22Rv1 (cell line): ENCODE measurements at regions not wholly inside any gene's neighbourhood (a gene's known extent, or its start where the extent isn't known, plus 50 kb on each side); places are given as distances from the start of the nearest gene placed in this dataset.

Experiments used
- H3K27ac ChIP-seq: fragments of 450-650 bp; 2 replicates; pipeline ENCODE4 v1.5.1; 2017
- ZFX ChIP-seq: fragments of 450-650 bp; IDR thresholded peaks from 2 replicates; pipeline ENCODE4 v1.6.1; 2017; ENCODE audit warnings: antibody characterized with exemption, borderline replicate concordance
- TF ChIP-seq, protein P1 (sequence below): fragments of 450-650 bp; IDR thresholded peaks from 2 replicates; pipeline ENCODE4 v1.5.1; 2017; ENCODE audit warnings: mild to moderate bottlenecking

DNA sequence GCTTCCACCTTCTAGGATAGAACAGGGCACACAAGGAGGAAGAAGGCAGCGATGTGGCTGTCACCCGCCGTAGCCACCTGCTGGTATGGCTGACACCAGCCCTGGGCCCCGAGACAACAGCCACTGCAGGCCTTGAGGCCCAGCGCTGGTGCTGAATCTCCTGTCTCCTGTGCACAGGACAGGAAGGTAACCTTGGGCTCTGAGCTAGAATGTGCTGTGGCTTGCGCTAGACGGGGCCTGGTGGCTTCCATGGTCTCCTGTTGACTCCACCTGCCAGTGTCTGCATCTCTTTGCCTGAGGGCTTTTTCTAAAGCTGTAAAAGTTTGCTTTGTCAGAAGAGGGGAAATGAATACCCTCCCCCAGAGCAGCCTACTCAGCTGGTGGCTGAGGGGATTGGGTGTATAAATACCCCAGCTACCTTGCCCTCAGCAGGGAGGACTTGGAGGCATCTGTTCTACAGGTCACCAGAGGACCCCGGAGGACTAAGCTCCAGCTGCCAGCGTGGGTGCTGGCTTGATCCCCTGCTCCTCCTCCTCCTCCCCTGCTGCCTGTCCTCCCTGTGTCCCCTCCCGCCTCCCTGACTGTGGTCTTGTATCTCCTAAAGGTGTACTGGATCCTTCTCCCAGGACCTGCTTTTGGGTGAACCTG, 76.1 kb upstream of the SDK2 start:
- H3K27ac ChIP-seq, result no peak overlapping the region
- TF ChIP-seq, protein P1, sequence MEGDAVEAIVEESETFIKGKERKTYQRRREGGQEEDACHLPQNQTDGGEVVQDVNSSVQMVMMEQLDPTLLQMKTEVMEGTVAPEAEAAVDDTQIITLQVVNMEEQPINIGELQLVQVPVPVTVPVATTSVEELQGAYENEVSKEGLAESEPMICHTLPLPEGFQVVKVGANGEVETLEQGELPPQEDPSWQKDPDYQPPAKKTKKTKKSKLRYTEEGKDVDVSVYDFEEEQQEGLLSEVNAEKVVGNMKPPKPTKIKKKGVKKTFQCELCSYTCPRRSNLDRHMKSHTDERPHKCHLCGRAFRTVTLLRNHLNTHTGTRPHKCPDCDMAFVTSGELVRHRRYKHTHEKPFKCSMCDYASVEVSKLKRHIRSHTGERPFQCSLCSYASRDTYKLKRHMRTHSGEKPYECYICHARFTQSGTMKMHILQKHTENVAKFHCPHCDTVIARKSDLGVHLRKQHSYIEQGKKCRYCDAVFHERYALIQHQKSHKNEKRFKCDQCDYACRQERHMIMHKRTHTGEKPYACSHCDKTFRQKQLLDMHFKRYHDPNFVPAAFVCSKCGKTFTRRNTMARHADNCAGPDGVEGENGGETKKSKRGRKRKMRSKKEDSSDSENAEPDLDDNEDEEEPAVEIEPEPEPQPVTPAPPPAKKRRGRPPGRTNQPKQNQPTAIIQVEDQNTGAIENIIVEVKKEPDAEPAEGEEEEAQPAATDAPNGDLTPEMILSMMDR, result no peak
- no peak for TF ChIP-seq ZFX

DNA sequence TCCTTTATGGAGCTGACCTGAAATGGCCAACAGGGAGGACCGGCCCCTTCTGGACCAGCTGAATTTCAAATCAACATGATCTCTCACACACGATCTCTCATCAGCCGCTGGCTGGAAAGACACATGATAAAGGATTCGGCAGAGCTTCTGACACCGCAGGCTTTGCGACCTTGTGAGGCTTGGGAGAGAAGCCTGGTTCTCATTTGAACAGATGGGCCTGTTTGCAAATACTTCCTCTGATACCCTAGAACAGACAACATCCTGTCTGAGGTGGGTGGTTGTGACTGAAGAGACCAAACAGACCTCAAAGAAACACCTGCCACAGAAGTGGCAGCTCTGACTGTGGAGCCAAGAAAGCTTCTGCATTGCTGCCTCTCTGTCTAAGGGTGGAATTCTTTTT, 77.9 kb upstream of the SDK2 start:
- no peak overlapping the region for H3K27ac ChIP-seq
- no peak for TF ChIP-seq ZFX
- TF ChIP-seq, protein P1, result no peak

DNA sequence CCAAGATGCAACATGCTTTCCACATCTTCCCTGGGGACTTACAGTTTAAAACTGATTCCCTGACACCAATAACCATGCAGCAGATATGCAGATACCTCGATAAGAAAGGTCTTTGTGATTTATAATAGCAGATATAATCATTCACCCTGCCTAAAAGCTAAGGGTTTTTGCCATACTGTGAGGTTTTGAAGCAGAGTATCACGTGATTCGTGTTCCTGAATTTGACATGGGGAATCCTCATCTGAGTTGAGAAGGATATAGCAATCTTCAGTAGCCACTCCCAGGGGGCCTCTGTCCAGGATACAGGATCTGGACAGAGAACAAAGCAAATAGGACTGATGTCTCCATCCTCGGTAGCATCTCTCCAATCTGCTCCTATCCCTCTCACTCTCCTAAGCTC, 79.1 kb upstream of the SDK2 start:
- no peak overlapping the region for H3K27ac ChIP-seq
- TF ChIP-seq ZFX, result no peak
- TF ChIP-seq, protein P1, result no peak

- TF ChIP-seq ZFX, result no peak
- TF ChIP-seq, protein P1, result no peak
- H3K27ac ChIP-seq, result no peak overlapping the region
These were observed 80.1 kb upstream of the SDK2 start for GRCh38 chr17:73724341-73724740.

DNA sequence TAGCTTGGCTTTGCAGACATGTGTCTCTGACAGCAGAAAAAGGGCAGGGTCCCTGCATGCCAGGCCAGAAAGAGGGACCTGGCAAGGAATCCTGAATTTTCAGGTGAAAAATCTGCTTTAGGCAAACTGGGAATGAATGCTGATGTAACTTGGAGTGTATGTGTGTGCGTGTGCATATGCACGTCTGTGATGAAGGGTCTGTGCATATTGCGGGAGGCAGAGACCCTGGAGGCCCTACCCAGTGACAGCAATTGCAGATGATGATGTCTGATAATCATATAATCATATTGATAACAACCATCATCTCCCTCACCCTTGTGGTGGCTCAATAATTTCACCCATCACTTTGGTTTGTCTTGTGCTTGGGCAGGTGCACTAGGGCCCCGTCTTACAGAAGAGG, 80.7 kb upstream of the SDK2 start:
- H3K27ac ChIP-seq, result no peak overlapping the region
- TF ChIP-seq, protein P1, result no peak

DNA sequence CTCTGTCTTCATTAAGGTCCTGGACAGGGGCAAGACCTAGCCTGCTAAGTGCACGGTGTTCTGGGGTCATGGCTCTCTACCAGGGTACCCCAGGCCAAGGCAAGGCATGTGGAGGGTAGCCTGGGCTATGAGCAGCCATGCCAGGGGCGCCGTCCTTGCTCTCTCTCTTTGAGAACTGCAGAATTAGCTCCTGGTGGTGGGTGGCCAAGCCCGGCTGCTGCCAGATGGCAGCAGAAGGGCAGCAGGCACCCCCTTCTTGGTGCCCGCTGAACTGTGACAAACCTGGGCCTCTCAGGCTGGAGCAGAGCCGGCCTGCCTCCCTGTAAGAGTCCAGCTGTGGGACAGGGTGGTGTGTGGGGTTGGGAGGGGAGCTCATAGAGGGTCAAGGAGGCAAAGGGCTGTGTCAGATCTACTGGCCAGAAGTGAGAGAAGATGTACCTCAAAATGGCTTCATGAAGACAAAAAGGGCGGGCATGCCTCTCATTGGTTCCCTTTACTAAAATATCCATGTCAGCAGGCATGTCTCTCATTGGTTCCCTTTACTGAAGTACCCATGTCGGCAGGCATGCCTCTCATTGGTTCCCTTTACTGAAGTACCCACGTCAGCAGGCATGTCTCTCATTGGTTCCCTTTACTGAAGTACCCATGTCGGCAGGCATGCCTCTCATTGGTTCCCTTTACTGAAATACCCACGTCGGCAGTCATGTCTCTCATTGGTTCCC, 81.7 kb upstream of the SDK2 start:
- no peak overlapping the region for H3K27ac ChIP-seq
- no peak for TF ChIP-seq ZFX
- TF ChIP-seq, protein P1, result no peak

DNA sequence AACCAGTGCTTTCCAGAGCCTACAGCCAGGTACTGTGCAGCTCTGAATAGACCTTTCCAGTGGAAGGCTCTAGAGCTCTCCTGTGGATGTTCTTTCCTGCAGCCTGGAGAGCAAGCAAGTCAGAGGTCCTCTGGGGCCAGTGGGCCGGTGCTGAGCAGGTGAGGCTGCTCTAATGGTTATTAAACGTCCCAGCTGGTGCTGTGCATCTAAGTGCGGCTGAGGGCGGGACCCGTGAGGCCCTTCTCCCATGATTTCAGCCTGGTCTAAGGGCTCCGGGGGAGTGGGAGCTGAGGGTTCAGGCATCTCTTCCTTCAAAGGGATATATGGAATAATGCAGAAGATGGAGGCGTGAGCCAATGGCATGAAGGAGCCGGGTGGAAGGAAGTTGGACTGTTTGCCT, 83.7 kb upstream of the SDK2 start:
- TF ChIP-seq, protein P1, result no peak
- TF ChIP-seq ZFX, result no peak
- no peak overlapping the region for H3K27ac ChIP-seq
